Activated gamma-delta T cell treated with anti-CD3 and anti-CD28 coated beads, Interleukin-2, amount 50 U/mL, for 16 hours (primary cell): ENCODE measurements at regions not wholly inside any gene's neighbourhood (a gene's known extent, or its start where the extent isn't known, plus 50 kb on each side); places are given as distances from the start of the nearest gene placed in this dataset.

ENCODE experiments used
- DNase-seq: peaks from one replicate; pipeline ENCODE4 v3.0.0-alpha.2; 2020; ENCODE audit warnings: low read depth

GRCh38 chr9:107637421-107638420 lies 148.2 kb upstream of the KLF4 start:
- no peak for DNase-seq

- DNase-seq: no peak
These were observed 147.2 kb upstream of the KLF4 start for GRCh38 chr9:107636571-107637381.

- no peak for DNase-seq
These were observed 146.2 kb upstream of the KLF4 start for GRCh38 chr9:107635803-107636174.

GRCh38 chr9:107635101-107635802 lies 145.7 kb upstream of the KLF4 start:
- no peak for DNase-seq

GRCh38 chr9:107633406-107633805 lies 143.8 kb upstream of the KLF4 start:
- DNase-seq: no peak

- no peak for DNase-seq
These were observed 143.1 kb upstream of the KLF4 start for GRCh38 chr9:107632661-107633060.

GRCh38 chr9:107632216-107632615 lies 142.6 kb upstream of the KLF4 start:
- DNase-seq: no peak

GRCh38 chr9:107631788-107632187 lies 142.2 kb upstream of the KLF4 start:
- no peak for DNase-seq

- no peak for DNase-seq
These were observed 140.6 kb upstream of the KLF4 start for GRCh38 chr9:107630156-107630555.

GRCh38 chr9:107628444-107628843 lies 138.9 kb upstream of the KLF4 start:
- DNase-seq: no peak

GRCh38 chr9:107627781-107628180 lies 138.2 kb upstream of the KLF4 start:
- no peak for DNase-seq

- DNase-seq: no peak
These were observed 136.5 kb upstream of the KLF4 start for GRCh38 chr9:107626118-107626517.

GRCh38 chr9:107625383-107625984 lies 135.9 kb upstream of the KLF4 start:
- no peak for DNase-seq

GRCh38 chr9:107624234-107624948 lies 134.8 kb upstream of the KLF4 start:
- no peak for DNase-seq

- DNase-seq: no peak
These were observed 131.9 kb upstream of the KLF4 start for GRCh38 chr9:107621436-107621835.

GRCh38 chr9:107620801-107621200 lies 131.2 kb upstream of the KLF4 start:
- DNase-seq: no peak

- no peak for DNase-seq
These were observed 130.7 kb upstream of the KLF4 start for GRCh38 chr9:107620236-107620635.

- DNase-seq: no peak
These were observed 125.8 kb upstream of the KLF4 start for GRCh38 chr9:107615321-107615720.

- no peak for DNase-seq
These were observed 125.2 kb upstream of the KLF4 start for GRCh38 chr9:107614765-107615164.

GRCh38 chr9:107613321-107613720 lies 123.8 kb upstream of the KLF4 start:
- no peak for DNase-seq

GRCh38 chr9:107612136-107612535 lies 122.6 kb upstream of the KLF4 start:
- no peak for DNase-seq
